ENCODE measurements at regions not wholly inside any gene's neighbourhood (a gene's known extent, or its start where the extent isn't known, plus 50 kb on each side); places are given as distances from the start of the nearest gene placed in this dataset.

DNA sequence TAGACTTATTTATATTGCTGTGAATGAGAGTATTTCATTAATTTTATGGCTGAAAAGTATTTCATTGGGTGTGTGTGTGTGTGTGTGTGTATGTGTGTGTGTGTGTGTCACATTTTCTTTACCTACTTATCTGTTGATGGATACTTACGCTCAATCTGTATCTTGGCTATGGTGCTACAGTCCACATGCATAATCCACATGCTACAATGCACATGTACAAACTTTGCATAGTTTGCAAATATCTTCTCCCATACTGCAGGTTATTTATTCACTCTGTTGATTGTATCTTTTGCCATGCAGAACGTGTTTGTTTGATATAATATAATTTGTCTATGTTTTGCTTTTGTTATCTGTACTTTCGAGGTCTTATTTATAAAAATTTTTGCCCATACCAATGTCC is 167.8 kb downstream of the RAB28 start:
- DNase-seq: no peak

DNA sequence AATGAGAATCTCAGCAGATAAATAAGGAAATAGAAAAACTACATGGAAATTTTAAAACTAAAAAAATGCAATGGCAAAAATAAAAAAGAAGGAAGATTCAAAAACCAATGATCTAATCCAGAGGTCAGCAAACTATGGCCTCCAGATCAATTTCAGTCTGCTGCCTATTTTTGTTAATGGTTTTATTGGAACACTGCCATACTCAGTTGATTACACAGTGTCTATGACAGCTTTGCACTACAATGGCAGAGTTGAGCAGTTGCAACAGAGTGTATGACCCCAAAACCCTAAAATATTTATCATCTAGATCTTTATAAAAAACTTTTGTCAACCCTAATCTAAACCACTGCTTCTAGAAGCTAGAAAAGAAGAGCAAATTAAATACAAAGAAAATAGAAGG is 170.3 kb downstream of the RAB28 start:
- no peak for DNase-seq

DNA sequence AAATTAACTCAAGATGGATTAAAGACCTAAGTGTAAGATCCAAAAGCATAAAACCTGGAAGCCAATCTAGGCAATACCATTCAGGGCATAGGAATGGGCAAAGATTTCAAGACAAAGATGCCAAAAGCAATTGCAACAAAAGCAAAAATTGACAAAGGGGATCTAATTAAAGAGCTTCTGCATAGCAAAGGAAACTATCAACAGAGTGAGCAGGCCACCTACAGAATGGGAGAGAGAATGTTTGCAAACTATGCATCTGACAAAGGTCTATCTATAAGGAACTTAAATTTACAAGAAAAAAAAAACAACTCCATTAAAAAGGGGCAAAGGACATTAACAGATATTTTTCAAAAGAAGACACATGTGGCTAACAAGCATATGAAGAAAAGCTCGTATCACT is 171.9 kb downstream of the RAB28 start:
- DNase-seq: no peak

DNA sequence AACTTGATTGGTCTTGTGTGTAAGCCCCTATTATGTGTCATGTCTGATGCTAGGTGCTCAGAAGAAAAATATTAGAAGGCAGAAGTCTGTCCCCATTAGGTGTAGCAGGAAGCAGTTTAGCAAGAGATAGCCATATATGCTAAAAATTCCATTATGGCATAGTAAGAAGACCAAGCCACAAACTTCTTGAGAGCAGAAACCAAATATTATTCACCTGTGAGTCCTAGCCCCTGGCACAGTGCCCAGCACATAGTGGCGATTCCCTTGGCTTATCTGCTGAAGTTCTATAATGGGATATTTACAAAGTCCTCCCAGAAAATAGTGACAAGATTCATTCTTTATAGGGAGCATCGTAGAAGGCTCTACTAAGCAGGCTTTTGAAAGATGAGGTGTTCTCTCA is 174.4 kb downstream of the RAB28 start:
- no peak for DNase-seq

DNA sequence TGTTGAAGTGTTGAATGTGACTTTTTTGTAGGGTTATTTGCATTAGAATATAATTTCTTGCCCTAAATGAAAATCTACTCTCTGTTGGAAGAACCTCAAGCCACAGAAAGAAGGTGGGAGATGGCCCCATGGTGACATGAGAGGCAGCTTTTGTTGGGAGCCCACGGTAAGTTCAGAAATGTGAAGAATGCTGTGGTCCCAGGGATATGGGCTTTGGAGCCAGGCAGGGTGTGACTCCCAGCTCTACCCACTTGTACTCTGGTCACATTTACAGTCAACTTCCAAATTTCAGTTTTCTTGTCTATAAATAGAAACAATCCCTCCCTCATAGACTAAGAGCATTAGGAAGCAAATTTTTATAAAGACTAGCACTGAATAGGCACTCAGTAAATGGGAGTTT is 177.8 kb downstream of the RAB28 start:
- no peak for DNase-seq

DNA sequence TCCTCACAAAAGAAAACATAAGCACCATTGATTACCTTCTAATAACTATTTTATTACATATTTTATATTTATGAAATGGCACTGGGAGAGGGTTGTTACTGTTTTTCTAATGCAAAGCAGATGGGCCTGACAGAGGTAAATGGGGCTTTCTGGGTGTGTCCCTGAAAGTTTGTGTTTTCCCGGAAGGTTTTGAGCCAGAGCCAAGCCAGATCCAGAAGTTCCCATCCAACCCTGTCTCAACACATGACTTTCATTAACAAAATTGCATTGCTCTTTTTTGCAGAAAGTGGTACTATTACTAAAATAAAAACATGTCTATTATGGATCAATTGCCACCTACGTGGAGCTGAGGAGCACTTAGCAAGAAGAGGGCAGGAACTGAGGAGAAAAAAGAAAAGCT is 181.3 kb downstream of the RAB28 start:
- DNase-seq: no peak

DNA sequence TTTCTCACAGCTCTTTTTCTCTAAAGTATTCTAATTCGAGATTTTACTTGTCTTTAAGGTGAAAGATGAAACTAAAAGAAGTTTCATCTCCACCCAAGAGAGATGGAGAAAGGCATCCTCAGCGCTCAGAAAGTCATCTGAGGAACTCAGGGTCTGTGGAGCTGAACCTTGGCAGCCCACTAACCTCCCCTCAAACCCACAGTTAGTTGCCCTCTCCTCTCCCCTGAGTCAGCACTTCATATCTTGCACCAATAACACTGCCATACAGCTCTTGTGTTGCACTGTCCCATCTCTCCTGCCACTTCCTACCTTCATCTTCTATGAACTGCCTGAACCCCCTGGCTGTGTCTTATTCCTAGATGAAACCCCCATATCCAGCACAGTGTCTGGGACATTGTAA is 184.8 kb downstream of the RAB28 start:
- no peak for DNase-seq

DNA sequence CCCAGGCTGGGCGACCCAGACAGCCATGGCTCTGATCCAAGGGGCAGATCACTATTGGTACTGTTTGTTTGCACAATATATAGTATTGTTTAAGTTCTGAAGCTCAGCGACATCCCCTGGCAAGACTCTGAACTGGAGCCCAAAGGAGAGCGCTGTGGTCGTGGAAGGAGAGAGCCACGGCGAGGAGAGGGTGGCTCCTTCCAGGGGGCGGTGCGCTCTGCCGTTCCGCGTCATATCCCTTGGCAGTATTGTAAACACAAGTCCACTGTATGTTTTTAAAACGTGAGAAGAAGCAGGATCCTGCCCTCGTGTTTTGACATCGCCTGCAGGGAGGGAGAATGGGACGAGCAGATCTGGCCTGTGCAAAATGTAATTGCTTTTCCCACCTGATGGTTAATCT is 185.5 kb downstream of the RAB28 start:
- no peak for DNase-seq

DNA sequence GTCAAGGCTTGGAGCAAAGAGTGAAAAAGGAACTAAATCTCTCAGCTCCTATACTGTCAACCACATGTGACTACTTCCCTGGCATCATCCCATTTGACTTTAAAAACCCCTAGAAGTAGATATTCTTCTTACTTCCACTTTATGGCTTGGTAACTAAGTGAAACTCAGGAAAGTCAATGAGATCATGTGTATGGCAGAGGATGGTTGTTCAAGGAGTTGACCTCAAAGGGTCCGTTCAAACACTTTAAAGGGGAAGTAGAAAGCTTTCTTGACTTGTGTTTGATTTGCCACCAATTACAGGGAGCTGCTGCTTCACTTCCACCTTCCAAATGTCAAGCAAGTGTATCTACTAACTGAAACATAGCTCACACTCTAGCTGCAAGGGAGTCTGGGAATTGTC is 187.2 kb downstream of the RAB28 start:
- DNase-seq: no peak

DNA sequence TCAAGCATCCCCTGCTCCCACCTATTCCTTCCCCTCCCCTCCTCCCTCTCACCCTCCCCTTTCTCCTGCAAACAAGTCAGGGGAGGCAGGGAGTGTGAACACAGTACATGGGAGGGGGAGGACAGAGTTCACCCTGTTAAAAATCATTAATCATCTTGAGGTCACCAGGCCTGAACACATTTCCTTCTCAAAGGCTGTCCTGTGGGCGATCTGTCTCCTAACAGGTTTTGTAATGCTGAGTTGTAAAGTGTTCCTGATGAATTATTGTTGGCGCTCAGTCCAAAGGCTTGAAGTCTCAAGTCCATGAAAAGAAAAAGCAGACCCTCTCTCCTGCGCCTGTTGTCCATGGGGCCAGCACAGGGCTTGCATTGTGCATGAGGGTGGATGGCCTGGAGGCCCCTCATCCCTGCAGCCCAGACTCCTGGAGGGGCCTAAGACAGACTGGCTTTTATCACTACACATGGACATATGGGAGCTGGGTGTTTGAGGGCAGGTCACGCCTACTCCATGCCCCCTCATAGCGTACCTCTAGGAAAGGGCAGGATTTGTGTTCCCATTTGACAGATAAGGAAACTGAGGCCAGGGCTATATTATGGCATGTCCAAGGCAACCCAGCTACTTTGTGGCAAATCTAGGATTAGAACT is 189.1 kb downstream of the RAB28 start:
- no peak for DNase-seq

DNA sequence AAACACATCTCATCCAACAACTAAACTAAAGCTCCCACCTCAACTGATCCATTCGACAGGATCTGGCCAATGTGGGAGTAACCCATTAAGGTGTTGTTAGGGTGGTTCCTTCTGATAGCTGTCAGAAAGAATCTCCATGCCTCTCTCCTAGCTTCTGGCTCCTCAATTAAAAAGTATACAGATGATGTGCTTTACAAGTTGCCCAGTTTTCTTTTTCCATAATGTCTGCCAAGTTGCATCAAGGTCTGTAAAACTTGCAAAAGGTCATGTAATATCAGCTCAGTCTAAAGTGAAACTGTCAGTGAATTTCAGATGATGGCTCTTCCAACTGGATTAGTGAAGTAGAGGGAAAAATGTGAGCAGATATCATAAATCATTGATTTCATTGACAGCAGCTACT is 191.8 kb downstream of the RAB28 start:
- no peak for DNase-seq

DNA sequence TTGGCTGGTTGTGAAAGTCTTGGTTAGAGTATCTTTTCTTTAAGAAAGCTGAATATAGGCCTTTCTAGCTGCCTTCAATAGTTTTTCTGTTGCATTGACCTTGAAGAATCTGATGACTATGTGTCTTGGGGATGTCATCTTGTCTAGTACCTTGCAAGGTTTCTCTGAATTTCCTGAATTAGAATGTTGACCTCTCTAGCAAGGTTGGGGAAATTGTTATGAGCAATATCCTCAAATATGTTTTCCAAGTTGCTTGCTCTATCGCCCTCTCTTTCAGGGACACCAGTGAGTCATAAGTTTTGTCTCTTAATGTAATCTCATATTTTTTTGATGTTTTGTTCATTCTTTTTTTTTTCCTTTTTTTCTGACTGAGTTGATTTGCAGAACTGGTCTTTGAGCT is 194.7 kb downstream of the RAB28 start:
- no peak for DNase-seq

DNA sequence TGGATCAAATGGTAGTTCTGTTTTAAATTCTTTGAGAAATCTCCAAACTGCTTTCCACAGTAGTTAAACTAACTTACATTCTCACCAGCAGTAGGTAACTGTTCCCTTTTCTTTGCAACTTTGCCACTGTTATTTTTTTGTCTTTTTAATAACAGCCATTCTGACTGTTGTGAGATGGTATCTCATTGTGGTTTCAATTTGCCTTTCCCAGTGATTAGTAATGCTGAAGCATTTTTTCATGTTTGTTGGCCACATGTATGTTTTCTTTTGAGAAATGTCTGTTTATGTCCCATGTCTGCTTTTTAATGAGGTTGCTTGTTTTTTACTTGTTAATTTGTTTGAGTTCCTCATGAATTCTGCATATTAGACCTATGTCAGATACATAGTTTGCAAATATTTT is 198.8 kb downstream of the RAB28 start:
- DNase-seq: no peak

DNA sequence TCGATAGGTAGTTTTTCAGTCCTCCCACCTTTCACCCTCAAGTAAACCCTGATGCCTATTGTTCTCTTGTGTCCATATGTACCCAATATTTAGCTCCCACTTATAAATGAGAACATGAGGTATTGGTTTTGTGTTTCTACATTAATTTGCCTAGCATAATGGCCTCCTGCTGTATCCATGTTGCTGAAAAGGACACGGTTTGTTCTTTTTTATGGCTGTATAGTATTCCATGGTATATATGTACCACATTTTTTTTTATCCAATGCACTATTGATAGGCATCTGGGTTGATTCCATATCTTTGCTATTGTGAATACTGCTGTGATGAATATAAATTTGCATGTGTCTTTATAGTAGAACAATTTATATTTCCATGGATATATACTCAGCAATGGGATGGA is 199.2 kb downstream of the RAB28 start:
- DNase-seq: no peak

DNA sequence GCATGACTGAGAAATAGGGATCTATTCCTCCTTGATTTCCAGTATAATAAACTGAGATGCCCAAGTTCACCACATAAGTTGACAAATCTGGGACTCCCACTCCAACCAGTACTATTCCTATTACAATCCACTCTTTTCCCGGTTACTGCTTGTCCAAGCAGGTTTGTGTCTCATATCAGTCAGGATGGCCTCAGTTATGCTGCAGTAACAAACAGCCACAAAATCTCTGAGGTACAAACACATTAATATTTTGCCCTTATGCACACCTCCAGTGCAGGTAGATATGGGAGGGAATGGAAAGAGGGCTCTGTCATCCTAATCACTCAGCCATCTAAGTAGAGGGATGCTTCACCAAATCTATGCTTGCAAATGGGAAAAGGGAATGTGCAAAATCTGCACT is 207.8 kb downstream of the RAB28 start:
- DNase-seq: no peak

DNA sequence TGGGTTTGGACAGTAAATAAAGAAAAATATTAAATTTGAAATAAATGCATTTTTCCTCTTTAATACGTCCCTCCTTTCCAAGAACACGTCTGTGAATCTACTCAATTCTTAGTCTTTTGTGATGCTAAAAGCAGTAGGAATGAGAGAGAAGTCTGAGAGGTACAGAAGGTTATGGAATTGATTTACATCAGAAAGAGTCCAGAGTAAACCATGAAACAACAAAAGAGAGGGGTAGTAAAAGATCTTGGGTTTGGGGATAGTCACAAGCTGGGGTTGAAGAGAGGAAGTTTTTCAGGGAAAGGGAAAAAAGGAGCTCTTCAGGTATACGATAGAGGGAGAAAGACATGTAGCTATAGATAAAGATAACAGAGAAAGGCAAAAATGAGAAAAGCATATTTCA is 215.4 kb downstream of the RAB28 start:
- no peak for DNase-seq

DNA sequence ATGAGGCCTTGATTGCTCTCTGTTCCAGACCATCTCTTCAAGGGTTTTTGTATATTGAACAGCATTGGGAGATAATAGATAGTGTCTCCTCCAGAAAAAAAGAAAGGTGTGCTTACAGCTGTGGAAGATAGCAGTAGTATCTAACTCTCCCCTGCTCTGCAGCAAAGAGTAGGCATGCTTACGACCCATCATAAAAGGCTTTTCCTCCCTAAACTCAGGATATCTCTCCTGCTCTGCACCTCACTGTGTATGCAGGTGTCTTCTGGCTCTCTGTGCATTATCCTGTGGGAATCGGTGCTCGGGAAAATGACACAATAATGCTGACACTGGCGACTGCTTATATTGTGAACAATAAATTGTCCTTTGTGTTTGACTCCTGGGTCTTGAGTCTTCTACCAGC is 216.0 kb downstream of the RAB28 start:
- DNase-seq: no peak

DNA sequence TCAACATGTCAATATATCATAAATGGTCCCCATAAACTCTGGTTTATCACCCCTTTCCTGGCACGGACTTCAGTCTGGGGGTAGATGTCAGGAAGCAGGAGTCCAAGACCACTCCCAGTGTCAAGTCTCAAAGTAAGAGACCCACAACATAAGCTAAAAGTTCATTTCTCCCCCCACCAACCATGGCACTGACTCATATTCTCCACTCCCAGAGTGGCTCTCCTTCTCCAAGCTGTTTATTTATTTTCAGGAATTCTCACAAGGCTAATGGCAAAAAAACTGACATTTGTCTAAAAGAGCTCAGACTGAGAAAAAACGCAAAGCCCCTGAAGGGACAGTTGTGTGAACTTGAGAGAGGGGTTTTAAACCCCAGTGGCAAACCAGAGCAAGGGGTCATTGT is 217.0 kb downstream of the RAB28 start:
- DNase-seq: no peak

DNA sequence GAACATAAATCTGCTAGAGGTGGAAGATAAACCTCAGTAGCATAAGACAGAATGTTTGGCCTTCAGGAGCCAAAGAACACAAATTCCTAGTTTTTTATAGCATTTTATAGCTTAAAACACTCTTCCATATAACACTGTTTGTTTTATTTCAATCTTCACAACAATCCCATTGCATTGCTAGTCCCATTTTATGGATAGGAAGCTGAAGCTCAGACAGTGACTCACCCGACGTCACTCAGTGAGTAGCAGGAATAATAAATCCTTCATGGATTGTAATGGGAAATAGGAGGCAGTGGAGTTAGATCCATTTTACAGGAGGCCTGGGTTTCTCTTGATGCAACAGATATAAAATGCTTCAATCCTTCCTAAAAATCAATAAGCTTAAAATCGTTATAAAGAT is 217.5 kb downstream of the RAB28 start:
- DNase-seq: no peak

DNA sequence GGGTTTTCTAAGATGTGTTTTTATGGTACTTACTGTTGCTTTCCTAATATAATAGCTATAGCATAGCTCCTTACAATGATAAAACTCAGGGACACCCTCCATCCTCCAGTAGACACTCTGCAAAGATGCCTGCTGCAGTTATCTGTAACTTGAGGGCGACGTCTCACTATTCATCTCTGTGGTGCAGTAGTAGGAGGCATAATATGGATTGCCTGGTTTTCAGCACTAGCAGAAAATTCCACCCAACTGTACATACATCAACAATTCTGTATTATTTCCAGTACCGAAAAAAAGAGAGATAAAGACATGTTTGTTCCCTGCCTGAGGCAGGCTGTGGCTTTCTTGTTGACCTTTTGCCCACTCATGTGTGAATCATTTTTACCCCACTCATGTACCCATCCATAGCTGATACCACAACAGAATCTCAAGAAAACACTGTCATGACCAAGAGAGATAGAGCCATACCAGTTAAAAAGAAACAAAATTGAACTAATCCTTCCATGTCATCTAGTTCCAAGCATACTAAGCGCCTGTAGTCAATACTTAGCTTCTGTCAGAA is 220.1 kb downstream of the RAB28 start:
- DNase-seq: no peak

DNA sequence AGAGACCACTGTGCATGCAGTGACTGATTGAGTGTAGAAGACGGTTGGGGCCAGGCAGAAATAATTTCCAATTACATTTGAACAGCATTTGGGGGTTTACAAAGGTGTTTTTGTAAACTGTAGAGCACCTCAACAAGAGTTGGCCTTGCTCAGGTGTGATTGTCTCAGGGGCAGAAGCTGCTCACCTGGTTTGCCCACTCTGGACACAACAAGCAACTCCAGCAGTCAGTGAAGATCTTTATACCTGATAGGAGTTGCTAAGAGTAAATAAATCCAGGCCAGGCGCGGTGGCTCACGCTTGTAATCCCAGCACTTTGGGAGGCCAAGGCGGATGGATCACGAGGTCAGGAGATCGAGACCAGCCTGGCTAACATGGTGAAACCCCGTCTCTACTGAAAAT is 221.3 kb downstream of the RAB28 start:
- no peak for DNase-seq

DNA sequence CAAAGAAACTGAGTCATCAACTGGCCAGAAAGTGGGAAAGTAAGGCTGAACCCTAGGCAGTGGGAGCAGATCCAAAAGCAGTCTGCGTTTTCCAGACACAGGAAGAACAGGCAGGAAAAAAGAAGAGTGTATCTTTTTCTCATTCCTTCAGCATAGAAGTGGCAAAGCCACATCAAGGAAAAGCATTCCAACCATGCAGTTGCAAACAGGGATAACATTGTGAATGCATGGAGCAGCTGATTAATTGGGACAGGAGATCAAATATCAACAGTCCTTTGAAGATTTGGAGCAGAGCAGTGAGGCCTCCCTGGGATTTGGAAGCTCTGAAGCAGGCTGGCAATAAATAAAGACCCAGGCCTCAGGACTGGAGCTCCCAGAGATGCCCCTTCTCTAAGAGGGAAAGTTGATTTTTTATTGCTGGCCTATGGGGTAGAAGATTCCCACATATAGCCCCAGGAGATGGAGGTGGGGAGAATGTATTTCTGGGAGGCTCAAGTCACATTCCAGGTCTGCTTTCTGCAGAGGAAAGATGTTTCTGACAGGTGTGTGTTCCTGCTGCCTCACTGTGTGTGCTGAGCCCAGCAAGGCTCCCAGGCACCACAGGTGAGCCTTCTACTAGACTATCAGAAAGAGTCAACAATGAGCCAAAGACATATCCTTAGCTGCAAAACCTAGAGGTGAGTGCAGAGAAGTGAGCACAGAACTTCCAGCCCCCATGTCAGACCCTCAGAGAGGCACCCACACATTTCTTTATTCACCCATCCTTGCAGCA is 222.5 kb downstream of the RAB28 start:
- no peak for DNase-seq

DNA sequence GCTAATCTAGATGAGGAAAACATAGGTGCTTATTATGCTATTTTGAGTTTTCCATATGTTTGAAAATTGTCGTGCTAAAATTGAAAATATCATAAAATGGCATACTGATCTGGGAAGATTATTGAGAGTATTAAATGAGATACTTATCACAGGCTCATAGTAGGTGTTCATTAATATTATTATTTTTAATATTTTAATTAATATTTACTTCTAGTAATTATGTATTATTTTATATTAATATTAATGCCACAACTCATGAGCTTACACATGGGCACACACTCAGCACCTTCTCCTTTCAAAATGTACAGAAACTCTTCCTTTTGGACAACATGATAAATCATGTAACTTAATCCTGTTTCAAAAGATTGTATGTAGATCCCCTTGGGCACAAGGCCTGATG is 223.6 kb downstream of the RAB28 start:
- no peak for DNase-seq

DNA sequence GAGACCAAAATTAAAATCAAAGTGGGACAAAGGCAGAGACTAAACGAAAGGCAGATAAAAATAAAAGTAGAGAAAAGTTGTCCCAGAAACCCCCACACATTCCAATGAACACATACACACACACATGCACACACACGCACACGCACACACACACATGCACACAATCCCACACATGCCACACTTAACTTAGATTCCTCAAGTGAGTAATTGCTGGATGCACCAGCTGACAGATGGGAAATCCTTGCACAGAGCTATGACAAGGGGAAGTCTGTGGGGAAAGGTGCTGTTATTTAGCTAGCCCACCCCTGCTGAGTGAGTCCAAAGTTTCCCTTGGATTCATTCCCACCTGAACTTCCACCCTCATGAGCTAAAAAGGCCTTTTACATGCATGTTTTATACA is 233.9 kb downstream of the RAB28 start:
- DNase-seq: no peak

Measured in activated T-cell treated with anti-CD3 and anti-CD28 coated beads, Interleukin-2, amount 50 U/mL, for 48 hours (primary cell).